ENCODE measurements at regions not wholly inside any gene's neighbourhood (a gene's known extent, or its start where the extent isn't known, plus 50 kb on each side); places are given as distances from the start of the nearest gene placed in this dataset.

DNA sequence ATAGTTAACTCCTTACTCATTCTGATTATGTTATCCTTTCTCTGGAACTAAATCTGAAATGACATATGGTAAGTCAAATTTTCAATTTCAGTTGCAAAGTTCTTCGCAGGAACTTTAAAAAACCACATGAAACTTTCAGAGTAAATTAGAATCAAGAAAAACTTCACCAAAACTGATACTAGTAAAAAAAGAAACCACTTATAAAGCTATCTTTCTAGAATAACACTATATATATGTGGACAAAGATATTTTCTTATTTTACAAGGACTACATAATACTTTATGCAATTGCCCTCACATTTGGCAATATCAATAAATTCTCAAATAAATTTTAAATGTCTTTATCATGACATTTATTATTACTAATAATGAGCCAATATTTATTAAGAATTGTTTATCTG is 1847.1 kb upstream of the NUDT12 start:
- no peak for DNase-seq (ENCODE audit: low spot score)

DNA sequence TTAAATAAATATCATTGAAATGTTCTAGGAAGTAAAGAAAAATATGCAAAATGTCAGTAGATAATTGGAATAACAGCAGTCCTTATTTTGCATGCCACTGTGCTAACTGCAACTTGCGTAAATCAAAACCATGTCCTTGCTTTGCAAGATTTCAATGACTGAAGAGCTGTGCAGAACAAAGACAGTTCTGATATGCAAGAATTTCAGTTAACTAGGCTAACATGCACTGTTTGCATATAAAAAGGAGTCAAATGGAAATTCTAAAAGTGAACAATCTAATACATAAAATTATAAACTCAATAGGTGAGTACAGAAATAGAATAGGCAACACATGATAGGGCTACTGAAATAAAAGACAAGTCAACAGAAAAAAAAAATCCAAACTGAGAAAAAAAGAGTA is 1844.6 kb upstream of the NUDT12 start:
- no peak for DNase-seq (ENCODE audit: low spot score)

DNA sequence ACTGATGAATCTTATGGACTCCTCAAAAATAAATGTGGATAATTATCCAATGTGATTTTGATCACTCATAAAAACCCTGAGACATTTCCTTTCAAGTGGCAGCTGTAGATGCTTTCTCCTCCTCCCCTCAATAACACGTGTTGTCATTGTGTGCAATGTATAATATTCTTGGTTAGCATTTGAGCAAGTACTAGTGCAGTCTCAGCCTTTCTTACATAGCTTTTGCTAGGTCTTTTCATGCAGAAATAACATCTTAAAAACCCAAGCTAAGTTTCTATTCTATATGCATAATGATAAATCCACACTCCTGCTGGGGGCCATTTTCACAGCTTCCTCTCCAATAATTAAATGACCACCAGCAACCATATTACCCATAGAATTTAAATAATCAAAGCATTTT is 1835.2 kb upstream of the NUDT12 start:
- no peak for DNase-seq (ENCODE audit: low spot score)

DNA sequence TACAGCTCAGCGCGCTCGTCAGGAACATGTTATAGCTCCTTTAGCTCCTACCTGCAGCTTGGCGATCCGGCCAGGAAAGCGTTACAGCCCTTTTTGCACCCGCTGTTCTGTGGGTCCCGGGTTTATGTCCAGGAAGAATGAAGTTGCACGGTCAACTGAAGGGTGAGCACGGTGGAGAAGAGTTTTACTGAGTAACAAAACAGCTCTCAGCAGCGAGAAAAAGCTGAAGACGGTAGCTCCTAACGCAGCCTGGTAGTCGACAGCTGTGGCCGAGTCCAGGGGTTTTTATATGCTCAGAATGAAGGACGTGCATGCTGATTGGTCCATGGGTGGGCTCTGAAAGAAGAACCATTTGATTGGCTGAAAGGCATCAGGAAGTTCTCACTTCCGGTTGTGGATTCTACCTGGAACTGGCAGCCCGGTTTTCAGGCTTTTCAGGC is 1830.1 kb upstream of the NUDT12 start:
- no peak for DNase-seq (ENCODE audit: low spot score)

DNA sequence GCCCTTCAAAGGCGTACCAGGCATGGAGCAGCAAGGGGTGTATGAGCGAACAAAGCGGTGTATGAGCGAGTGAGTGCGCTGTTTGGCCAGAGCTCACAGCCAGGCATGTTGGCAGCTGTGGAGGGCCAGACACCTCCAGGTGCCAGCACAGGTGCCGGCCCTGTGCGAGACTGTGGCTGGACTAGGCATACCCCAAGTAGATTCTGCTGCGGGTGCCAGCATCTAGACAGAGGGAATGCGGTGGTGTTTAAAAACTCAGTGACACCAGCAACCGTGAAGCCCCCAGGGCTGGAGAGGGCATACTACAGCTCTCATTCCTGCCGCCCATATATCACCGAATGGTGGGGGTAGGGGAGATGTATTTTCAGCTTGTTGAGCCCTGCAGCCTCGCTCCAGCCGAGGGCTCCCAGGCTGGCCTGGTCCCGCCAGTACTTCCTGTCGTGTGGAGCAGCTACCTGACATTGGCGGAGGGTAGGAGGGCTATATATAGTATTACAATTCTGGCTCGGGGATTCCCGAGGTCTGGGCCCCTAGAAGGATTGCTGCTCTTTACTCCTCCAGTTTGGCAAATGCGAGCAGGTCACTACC is 1829.6 kb upstream of the NUDT12 start:
- peak; percentile 1 for DNase-seq (ENCODE audit: low spot score)

DNA sequence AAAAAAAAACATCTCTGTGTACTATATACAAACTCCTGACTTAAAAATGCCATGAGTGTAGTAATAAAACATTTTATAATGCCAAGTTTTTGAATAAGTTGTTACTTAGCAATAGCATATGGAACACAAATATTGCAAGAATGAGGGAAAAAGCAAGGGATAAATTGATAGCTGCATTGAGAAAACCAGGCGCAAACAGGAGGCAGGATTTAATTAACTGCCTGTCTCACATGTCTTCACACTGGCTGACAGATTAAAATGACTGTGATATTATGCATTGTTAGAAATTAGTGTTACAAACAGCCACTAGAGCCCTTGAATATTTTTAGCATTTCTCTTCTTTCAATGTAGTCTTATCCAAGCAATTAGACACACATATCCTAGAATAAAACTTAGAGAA is 1817.5 kb upstream of the NUDT12 start:
- DNase-seq (ENCODE audit: low spot score): no peak

DNA sequence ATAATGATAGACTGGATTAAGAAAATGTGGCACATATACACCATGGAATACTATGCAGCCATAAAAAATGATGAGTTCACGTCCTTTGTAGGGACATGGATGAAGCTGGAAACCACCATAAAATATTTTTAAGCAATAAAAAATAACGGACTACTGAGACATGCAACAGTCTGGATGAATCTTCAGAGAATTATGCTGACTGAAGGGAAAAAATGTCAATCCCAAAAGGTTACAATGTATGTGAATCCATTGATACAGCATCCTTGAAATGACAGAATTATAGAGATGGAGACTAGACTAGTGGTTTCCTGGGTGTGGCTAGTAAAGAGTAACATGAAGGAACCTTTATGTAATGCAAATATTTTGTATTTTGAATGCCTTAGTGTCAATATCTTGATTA is 1808.6 kb upstream of the NUDT12 start:
- DNase-seq (ENCODE audit: low spot score): no peak

DNA sequence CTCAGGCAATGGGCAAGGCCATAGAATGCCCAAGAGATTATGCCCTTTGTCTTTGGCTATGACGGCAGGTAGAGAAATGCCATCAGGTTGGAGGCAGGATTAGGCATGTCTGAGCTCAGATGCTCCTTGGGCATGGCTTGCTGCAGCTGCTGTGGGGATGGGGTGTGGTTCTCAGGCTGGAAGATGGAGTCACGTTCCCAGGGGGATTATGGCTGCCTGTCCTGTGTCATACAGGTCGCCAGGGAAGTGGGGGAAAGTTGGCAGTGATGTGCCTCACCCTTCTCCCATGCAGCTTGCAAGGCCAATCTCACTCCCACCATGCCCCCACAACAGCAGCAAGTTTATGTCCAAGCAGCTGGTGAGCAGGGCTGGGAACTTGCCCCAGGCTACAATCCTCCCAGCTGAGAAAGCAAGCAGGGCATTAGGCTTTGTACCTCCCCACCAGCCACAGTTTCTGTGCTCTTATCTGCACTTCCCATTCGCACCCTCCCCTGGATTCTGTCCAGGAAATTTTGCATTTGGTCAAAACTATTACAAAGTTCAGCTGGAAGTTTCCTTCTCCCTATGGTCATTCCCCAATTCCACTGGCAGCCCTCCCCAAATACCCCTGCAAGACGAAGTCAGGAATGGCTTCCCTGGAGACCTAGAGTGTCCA is 1788.0 kb upstream of the NUDT12 start:
- DNase-seq (ENCODE audit: low spot score): no peak

DNA sequence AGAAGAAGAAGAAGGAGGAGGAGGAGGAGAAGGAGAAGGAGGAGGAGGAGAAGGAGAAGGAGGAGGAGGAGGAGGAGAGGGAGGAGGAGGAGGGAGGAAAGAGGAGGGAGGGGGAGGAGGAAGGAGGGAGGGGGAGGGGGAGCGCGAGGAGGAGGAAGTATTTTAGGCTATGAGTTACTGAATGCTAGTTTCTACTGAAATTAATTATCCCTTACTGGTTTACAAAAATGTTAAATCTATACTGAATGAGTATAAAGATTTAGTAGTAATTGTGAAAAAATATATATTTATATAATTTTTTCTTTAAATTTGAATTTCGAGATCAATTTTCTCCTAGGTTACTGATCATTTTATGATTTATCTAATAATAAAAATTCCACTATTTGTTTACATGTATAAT is 1769.0 kb upstream of the NUDT12 start:
- no peak for DNase-seq (ENCODE audit: low spot score)

DNA sequence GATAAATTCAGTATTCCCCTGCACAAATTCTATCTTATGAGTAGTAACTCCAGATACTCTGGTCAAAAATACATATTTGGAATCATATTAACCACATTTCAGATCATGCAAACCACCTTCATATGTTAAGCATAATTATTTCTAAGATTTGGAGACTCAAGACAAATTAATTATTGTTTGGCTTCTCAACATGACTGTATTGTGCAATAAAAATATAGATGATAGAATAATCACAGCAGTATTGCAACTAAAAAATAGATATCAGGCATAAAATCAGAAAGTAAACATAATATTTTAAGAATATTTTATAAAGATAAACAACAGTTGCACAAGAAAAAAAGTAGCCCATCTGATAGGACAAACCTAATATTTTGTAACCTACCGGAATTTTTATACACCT is 1767.6 kb upstream of the NUDT12 start:
- no peak for DNase-seq (ENCODE audit: low spot score)

DNA sequence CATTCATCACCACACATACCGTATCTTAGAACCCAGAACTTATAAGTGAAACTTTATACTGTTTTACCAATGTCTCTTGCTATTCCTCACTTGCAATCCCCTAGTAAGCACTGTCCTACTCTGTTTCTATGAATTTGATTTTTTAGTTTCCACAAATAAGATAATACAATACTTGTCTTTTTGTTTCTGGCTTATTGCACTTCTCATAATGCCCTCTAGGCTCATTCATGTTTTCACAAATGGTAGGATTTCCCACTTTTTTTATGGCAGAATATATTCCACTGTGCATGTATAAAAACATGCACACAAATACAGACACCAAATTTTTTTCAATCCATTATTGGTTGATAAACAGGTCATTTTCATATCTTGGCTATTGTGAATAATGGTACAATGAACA is 1742.3 kb upstream of the NUDT12 start:
- no peak for DNase-seq (ENCODE audit: low spot score)

DNA sequence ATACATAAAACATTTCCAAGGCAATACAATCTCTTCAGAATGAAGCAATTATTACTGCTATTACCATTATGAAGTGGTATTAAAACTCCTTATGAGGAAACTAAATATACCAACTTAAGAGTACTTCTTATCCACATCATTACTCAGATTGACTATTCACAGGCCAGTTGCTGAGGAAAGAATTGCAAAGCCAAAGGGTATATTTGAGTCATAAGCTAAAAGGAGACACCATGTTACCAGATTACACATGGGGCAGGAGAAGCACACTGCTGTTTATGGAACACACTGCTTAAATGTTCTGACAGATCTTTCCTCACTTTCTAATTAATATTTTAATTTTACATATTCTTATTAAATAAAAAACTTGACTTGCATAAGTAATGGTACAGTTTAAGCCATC is 1726.4 kb upstream of the NUDT12 start:
- DNase-seq (ENCODE audit: low spot score): no peak

DNA sequence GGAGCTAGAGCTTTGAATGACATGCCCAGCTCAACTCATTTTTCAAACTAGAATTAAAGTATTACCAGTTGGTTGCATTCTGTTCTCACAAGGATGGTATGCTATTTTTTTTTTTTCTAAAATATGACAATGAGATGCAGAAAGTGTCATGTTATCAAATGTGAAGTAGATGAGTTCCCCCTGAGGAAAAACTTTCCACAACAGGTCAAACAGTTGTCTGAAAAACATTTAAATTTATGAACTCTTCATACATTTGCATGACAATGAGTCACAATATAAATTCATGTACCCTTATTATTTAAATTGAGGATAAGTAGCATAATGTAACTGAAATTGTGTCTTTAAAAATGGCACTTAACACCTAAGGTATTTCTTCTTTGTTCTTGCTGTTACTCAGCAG is 1720.5 kb upstream of the NUDT12 start:
- no peak for DNase-seq (ENCODE audit: low spot score)

DNA sequence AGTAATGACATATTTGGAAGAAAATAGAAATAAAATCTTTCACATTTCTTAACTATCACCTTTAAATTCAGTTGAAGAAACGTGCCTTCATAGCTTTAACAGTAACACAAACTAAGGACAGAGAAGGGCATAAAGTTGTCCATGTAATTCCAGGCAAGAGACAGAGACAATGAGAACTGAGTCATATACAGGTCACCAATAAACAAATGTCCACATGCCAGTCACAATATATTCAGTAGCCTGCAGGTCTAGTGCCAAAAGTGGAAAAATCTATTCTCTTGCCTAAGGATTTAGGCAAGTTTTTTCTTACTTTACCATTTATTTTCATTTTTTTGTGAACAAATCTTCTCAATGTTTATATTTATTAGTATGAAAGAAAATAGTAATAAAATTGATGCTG is 1711.5 kb upstream of the NUDT12 start:
- DNase-seq (ENCODE audit: low spot score): no peak

DNA sequence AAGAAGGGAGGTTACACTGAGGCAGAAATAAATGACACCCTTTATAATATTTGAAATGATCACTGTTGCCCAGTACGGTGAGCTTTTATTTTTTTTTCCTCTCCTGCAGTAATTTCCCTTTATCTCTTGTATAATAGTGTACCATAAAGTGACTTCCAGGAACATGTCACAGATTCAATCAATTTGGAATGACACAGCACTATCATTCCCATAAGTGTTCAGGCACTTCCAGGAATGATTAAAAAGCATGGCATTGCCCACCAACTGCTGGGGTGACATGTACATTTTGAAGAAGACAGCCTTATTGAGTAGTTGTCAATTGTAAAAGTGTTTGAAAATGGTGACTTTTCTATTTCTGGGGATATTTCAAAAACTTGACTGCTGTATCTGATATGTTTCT is 1700.9 kb upstream of the NUDT12 start:
- DNase-seq (ENCODE audit: low spot score): no peak

DNA sequence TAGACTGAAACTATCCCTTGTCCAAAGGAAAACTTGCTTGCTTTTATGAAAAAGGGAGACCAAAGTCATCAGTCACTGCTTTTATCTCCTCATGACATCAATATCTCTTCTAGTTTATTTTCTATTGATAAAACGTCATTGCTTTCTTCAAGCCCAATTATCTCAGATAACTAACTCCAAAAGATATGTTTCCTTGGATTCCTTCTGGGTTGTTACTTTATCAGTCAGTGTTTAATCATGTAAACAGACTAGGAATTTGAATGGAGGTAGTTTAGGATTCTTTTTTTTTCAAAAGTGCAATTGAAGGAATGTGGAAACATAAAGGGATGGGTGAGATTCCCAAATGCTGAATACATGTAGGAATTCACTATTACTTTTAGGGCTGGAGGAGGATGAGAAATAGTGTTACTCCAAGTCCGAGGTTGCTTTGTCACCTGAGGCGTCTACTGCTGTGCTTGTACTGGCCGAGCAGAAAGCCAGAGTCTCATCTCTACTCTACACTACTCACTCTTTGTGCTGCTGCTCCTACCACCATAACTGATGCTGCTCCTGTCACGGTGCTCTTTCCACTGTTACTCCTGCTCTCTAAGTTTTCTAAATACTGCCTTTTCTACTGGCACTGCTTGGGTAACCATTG is 1697.1 kb upstream of the NUDT12 start:
- DNase-seq (ENCODE audit: low spot score): no peak

DNA sequence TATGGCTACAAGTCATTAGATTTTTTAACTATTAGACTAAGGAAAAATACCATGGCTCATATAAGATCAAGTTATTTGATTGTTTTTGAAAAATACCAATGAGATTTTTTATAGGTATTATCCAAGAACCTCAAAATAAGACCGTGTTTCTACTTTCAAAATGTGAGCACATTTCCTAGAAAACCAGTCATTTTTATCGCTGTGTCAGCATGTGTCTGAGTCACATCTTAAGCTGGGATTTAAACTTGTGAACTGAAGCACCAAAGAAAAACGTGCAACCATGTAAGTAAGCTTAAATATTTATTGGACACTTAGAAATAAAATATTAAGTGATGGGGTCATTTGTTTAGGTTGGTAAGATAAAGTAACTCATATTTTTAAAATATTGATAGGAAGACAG is 1676.0 kb upstream of the NUDT12 start:
- no peak for DNase-seq (ENCODE audit: low spot score)

DNA sequence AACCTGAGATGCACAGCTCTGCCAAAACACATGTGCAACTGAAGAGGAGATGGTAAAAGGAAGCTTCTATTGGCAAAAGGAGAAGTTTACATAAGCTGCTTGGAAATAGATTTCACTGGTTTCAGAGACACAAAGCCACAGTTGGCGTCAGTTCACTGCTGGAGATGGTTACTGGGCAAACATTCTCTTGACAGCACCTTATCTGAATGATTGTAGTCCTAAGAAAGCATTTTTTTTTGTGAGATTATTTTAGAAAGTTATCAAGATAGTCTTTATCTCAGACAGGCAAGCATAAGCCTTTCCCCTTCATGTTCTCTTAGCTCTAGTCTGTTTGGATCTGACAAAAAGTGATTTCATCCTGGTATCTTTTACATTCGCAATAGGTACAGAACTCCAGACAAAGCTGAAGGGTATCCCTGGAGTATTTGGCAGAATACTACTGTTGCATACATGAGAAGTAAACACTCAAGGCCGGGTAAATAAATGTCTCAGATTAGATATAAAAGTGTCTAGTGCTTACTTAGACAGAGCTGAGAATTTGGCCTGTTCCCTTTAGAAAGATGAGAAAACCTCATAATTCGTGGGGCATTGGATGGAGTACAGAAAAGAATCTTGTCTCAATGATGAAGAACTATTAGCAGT is 1668.0 kb upstream of the NUDT12 start:
- no peak for DNase-seq (ENCODE audit: low spot score)

DNA sequence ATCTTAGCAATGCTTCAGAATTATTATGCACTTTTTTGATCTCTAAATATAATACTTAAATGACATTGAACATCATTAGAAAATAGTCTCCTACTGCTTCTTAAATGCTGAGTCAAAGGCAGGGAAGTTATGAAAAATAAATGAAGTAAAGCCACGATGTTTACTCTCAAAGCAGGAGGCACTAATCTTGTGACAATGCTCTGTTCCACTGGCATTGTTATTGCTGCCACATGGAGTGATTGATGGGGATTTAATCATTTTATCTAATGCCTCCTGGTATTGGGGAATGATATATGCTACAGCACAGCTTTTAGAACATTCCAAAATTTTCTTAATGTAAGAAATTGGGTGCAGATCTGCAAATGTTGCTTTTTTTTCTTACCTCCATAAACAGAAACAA is 1655.4 kb upstream of the NUDT12 start:
- DNase-seq (ENCODE audit: low spot score): peak; percentile 23

DNA sequence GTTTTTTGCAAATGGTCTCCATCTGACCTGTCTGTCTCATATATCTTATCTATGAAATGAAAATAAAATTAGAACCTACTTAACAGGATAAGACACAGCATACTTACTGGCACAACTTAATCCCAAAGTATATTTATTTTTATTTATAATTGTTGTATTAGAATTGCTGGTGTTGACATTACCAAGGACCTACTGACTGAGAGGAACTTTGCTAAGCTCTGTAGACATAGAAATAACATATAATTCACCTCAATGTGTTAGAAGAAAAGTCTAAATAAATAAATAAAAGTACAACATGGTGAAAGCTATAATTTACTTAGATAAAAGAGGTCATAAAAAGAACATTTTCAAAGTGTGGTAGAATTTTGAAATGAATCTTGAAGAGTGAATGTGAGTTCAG is 1650.5 kb upstream of the NUDT12 start:
- no peak for DNase-seq (ENCODE audit: low spot score)

DNA sequence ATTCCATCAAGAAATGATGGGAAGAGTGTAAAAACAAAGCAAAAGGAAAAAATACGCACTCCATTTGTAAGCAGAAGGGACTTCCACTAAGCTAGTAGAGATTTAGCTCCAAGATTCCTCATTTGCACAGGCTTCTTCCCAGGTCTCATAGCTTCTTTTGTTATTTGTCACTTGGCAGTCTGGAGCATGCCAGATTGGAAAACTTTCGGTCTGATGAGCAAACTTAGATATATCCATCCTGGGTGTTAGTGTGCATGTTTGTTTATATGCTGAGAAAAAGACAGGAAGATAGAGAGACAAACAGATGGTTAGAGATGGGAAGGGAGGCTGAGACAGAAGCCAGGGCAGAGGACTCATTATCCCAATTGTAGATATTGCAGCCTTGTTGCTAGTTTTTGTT is 1644.5 kb upstream of the NUDT12 start:
- DNase-seq (ENCODE audit: low spot score): no peak

DNA sequence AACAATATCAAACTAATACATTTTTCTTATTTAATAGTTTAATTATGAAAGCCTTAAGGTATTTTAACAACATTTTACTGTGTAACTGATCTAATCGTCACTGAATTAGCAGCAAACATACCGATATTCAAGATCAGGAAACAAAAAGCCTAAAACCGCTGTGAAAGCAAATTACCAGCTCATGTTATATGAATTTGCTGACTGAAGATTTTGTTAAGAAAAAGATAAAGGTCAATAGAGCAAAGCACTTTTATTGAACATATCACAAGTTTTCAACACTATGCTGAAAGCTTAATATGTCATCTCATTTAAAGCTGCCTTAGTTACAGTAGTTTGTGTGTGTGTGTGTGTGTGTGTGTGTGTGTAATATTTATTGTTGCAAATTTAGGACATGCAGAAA is 1634.9 kb upstream of the NUDT12 start:
- no peak for DNase-seq (ENCODE audit: low spot score)

DNA sequence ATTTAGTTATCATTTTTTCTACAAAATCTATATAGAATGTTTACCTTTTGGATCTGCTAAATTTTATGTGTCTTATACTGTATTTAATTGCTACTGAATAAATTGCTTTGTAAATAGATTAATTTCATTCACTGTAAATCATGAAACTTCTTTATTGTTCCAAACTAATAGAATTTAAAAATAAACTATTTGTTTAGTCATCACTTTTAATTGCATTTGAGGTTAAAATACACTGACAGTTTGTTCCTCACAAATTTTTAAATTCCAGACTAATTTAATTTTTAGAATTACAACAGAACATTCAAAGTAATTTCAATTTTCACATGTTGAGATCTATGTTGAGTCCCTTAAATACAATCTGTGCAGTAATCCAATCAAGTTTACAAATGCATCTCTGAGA is 1633.2 kb upstream of the NUDT12 start:
- no peak for DNase-seq (ENCODE audit: low spot score)
